H1 (cell line): ENCODE measurements at regions not wholly inside any gene's neighbourhood (a gene's known extent, or its start where the extent isn't known, plus 50 kb on each side); places are given as distances from the start of the nearest gene placed in this dataset.

ENCODE experiments used
- ATF2 ChIP-seq: IDR thresholded peaks from 2 replicates; pipeline ENCODE4 v1.6.1; 2012; ENCODE audit warnings: low read length, inconsistent platforms
- ATF3 ChIP-seq: IDR thresholded peaks from 2 replicates; pipeline ENCODE4 v1.6.1; 2011; ENCODE audit warnings: low read depth, mild to moderate bottlenecking, low read length; ENCODE audit not compliant: insufficient read depth
- RAD21 ChIP-seq, 2 experiments: IDR thresholded peaks in 1 of 2; conservative IDR thresholded peaks in 1 of 2; 2 replicates each; pipeline ENCODE4 v1.6.1; 2011; ENCODE audit warnings: low read depth in 2 of 2, low read length in 2 of 2, improper control_type of control experiment in 1 of 2, inconsistent platforms in 1 of 2, mild to moderate bottlenecking in 1 of 2, moderate library complexity in 1 of 2
- RFX5 ChIP-seq: IDR thresholded peaks from 2 replicates; pipeline ENCODE4 v1.6.1; 2011; ENCODE audit warnings: low read depth, low read length, improper control_type of control experiment, borderline replicate concordance
- SIX5 ChIP-seq: IDR thresholded peaks from 2 replicates; pipeline ENCODE4 v1.6.1; 2011; ENCODE audit warnings: mild to moderate bottlenecking, low read depth, low read length

- TF ChIP-seq ATF2 = no peak
- no peak for TF ChIP-seq SIX5
- TF ChIP-seq RFX5 = no peak
- no peak for TF ChIP-seq ATF3
- no peak for TF ChIP-seq RAD21 (IDR thresholded peaks at IDR 0.05 in 1 of 2, conservative IDR thresholded peaks at IDR 0.05 in 1 of 2; ENCODE audit: low read depth in 2 of 2, low read length in 2 of 2)
These were observed 365.2 kb downstream of the SPATA31D1 start (continued) for GRCh38 chr9:82353631-82354278.
